ENCODE measurements at regions not wholly inside any gene's neighbourhood (a gene's known extent, or its start where the extent isn't known, plus 50 kb on each side); places are given as distances from the start of the nearest gene placed in this dataset.

GRCh38 chr5:145558288-145558687, 276.9 kb downstream of the PRELID2 start:
- no peaks in the 10 kb centered on the region for H3K4me1 ChIP-seq
- no peaks in the 10 kb centered on the region for H3K27me3 ChIP-seq (ENCODE audit: low read depth)
- intact Hi-C loops (cut with micrococcal nuclease), result no loop called here
- no peak overlapping the region for H3K27ac ChIP-seq (replicated peaks)
- no peaks in the 10 kb centered on the region for H3K9me3 ChIP-seq (replicated peaks)
- no peak overlapping the region for H3K4me3 ChIP-seq
- no peaks in the 10 kb centered on the region for H3K36me3 ChIP-seq
- no peak for DNase-seq
- no peak for TF ChIP-seq CTCF (IDR thresholded peaks at IDR 0.05; ENCODE audit: borderline replicate concordance)

GRCh38 chr5:145557345-145557744, 277.8 kb downstream of the PRELID2 start:
- H3K4me3 ChIP-seq, result no peak overlapping the region
- DNase-seq, result no peak
- no peaks in the 10 kb centered on the region for H3K9me3 ChIP-seq (replicated peaks)
- no peaks in the 10 kb centered on the region for H3K4me1 ChIP-seq
- H3K27me3 ChIP-seq (ENCODE audit: low read depth), result no peaks in the 10 kb centered on the region
- no peaks in the 10 kb centered on the region for H3K36me3 ChIP-seq
- H3K27ac ChIP-seq (replicated peaks), result no peak overlapping the region
- no peak for TF ChIP-seq CTCF (IDR thresholded peaks at IDR 0.05; ENCODE audit: borderline replicate concordance)
- intact Hi-C loops (cut with micrococcal nuclease), result no loop called here

GRCh38 chr5:145554399-145554798, 280.7 kb downstream of the PRELID2 start:
- no peaks in the 10 kb centered on the region for H3K36me3 ChIP-seq
- H3K27ac ChIP-seq (replicated peaks), result no peak overlapping the region
- DNase-seq, result no peak
- H3K27me3 ChIP-seq (ENCODE audit: low read depth), result no peaks in the 10 kb centered on the region
- TF ChIP-seq CTCF (IDR thresholded peaks at IDR 0.05; ENCODE audit: borderline replicate concordance), result no peak
- H3K4me3 ChIP-seq, result no peak overlapping the region
- H3K4me1 ChIP-seq, result no peaks in the 10 kb centered on the region
- no peaks in the 10 kb centered on the region for H3K9me3 ChIP-seq (replicated peaks)
- intact Hi-C loops (cut with micrococcal nuclease), result no loop called here

- H3K27ac ChIP-seq (replicated peaks), result no peak overlapping the region
- no peak for DNase-seq
- H3K36me3 ChIP-seq, result no peaks in the 10 kb centered on the region
- H3K9me3 ChIP-seq (replicated peaks), result no peaks in the 10 kb centered on the region
- no peaks in the 10 kb centered on the region for H3K27me3 ChIP-seq (ENCODE audit: low read depth)
- intact Hi-C loops (cut with micrococcal nuclease), result no loop called here
- TF ChIP-seq CTCF (IDR thresholded peaks at IDR 0.05; ENCODE audit: borderline replicate concordance), result no peak
- no peak overlapping the region for H3K4me3 ChIP-seq
- H3K4me1 ChIP-seq, result no peaks in the 10 kb centered on the region
These were observed 282.0 kb downstream of the PRELID2 start for GRCh38 chr5:145553177-145553576.

- intact Hi-C loops (cut with micrococcal nuclease), result no loop called here
- no peak for TF ChIP-seq CTCF (IDR thresholded peaks at IDR 0.05; ENCODE audit: borderline replicate concordance)
- no peak for DNase-seq
- H3K27me3 ChIP-seq (ENCODE audit: low read depth), result no peaks in the 10 kb centered on the region
- no peaks in the 10 kb centered on the region for H3K36me3 ChIP-seq
- H3K4me3 ChIP-seq, result no peak overlapping the region
- H3K9me3 ChIP-seq (replicated peaks), result no peaks in the 10 kb centered on the region
- no peaks in the 10 kb centered on the region for H3K4me1 ChIP-seq
- no peak overlapping the region for H3K27ac ChIP-seq (replicated peaks)
These were observed 283.4 kb downstream of the PRELID2 start for GRCh38 chr5:145551714-145552113.

- no peak for TF ChIP-seq CTCF (IDR thresholded peaks at IDR 0.05; ENCODE audit: borderline replicate concordance)
- no peaks in the 10 kb centered on the region for H3K36me3 ChIP-seq
- no peak overlapping the region for H3K27ac ChIP-seq (replicated peaks)
- no peak overlapping the region for H3K4me3 ChIP-seq
- no peak for DNase-seq
- no peaks in the 10 kb centered on the region for H3K27me3 ChIP-seq (ENCODE audit: low read depth)
- intact Hi-C loops (cut with micrococcal nuclease), result no loop called here
- no peaks in the 10 kb centered on the region for H3K9me3 ChIP-seq (replicated peaks)
- no peaks in the 10 kb centered on the region for H3K4me1 ChIP-seq
These were observed 287.0 kb downstream of the PRELID2 start for GRCh38 chr5:145548097-145548496.
